IMR-90 (cell line): ENCODE measurements at regions not wholly inside any gene's neighbourhood (a gene's known extent, or its start where the extent isn't known, plus 50 kb on each side); places are given as distances from the start of the nearest gene placed in this dataset.
A peak's percentile ranks its signal among the peaks of the same experiment; 100 is the strongest.

ENCODE experiments used
- ATAC-seq: fragments of 200-7000 bp; cut with Tn5 transposase; 2 replicates; pipeline ENCODE4 v1.9.1; 2020; ENCODE audit warnings: low read depth, mild to moderate bottlenecking, moderate library complexity
- BruUV-seq: library from RNA; stranded (reverse); fragments of 400-500 nt; replicated peaks from 2 replicates; lab custom pipeline; 2021; lab: Mats Ljungman, UMichigan
- CTCF ChIA-PET: fragments of 300-600 bp; formaldehyde crosslinking; extraction: SDS; loops from one replicate; lab custom pipeline; 2021; ENCODE audit warnings: antibody characterized with exemption; lab: Yijun Ruan, JAX
- POLR2A ChIA-PET: fragments of 300-600 bp; sonication (Branson Sonifier 250); formaldehyde crosslinking; loops from one replicate; lab custom pipeline; 2022; ENCODE audit warnings: antibody characterized with exemption; ENCODE audit not compliant: unreplicated experiment; lab: Charles Lee
- DNase-seq: peaks from one replicate; pipeline ENCODE4 v3.0.0; 2013
- H2AFZ ChIP-seq: replicated peaks from 2 replicates; pipeline ENCODE3; 2013; ENCODE audit warnings: low read length, mild to moderate bottlenecking; ENCODE audit not compliant: poor library complexity
- H2AK5ac ChIP-seq: 2 replicates; pipeline ENCODE4 v1.6.1; 2013; ENCODE audit warnings: low read depth, low read length, inconsistent platforms
- H2AK9ac ChIP-seq: replicated peaks from 2 replicates; pipeline ENCODE3; 2013; ENCODE audit warnings: mild to moderate bottlenecking, low read depth, low read length, moderate library complexity; ENCODE audit not compliant: poor library complexity
- H2BK120ac ChIP-seq: 2 replicates; pipeline ENCODE4 v1.6.1; 2013; ENCODE audit warnings: low read depth, low read length, inconsistent platforms
- H2BK15ac ChIP-seq: 3 replicates; pipeline ENCODE4 v1.6.1; 2013; ENCODE audit warnings: low read depth, low read length, inconsistent platforms
- H2BK20ac ChIP-seq: 2 replicates; pipeline ENCODE4 v1.6.1; 2013; ENCODE audit warnings: low read depth, mild to moderate bottlenecking, inconsistent platforms, low read length, moderate library complexity
- H2BK5ac ChIP-seq: 2 replicates; pipeline ENCODE4 v1.6.1; 2013; ENCODE audit warnings: mild to moderate bottlenecking, low read depth, low read length, inconsistent platforms; ENCODE audit not compliant: poor library complexity, severe bottlenecking
- H3K14ac ChIP-seq: replicated peaks from 2 replicates; pipeline ENCODE4 v1.6.1; 2013; ENCODE audit warnings: low read depth, low read length, inconsistent platforms
- H3K18ac ChIP-seq: 2 replicates; pipeline ENCODE4 v1.6.1; 2013; ENCODE audit warnings: low read depth, low read length, control low read depth
- H3K23ac ChIP-seq: 2 replicates; pipeline ENCODE4 v1.6.1; 2013; ENCODE audit warnings: low read depth, low read length, inconsistent platforms
- H3K27ac ChIP-seq: 2 replicates; pipeline ENCODE4 v1.5.1; 2013; ENCODE audit warnings: mild to moderate bottlenecking, control low read depth, low read length; ENCODE audit not compliant: insufficient read depth
- H3K27me3 ChIP-seq: 2 replicates; pipeline ENCODE4 v1.6.1; 2013; ENCODE audit warnings: low read length; ENCODE audit not compliant: control insufficient read depth, insufficient read depth
- H3K36me3 ChIP-seq: 2 replicates; pipeline ENCODE4 v1.6.1; 2013; ENCODE audit warnings: low read length, mixed read lengths; ENCODE audit not compliant: control insufficient read depth, insufficient read depth
- H3K4ac ChIP-seq: 2 replicates; pipeline ENCODE4 v1.6.1; 2013; ENCODE audit warnings: low read depth, low read length, inconsistent platforms
- H3K4me1 ChIP-seq: 2 replicates; pipeline ENCODE4 v1.6.1; 2013; ENCODE audit warnings: low read length, mixed read lengths; ENCODE audit not compliant: control insufficient read depth, insufficient read depth
- H3K4me2 ChIP-seq: 2 replicates; pipeline ENCODE4 v1.6.1; 2013; ENCODE audit warnings: low read depth, mild to moderate bottlenecking, control low read depth, low read length, moderate library complexity
- H3K4me3 ChIP-seq: 2 replicates; pipeline ENCODE4 v1.5.1; 2013; ENCODE audit warnings: low read depth, mild to moderate bottlenecking, control low read depth, low read length, moderate library complexity; ENCODE audit not compliant: insufficient read depth
- H3K56ac ChIP-seq: 2 replicates; pipeline ENCODE4 v1.6.1; 2013; ENCODE audit warnings: low read length, inconsistent platforms; ENCODE audit not compliant: insufficient read depth; ENCODE audit errors: extremely low read depth
- H3K79me1 ChIP-seq, 2 experiments: 2 replicates each; pipeline ENCODE4 v1.6.1; 2013; ENCODE audit warnings: low read length in 2 of 2, inconsistent platforms in 1 of 2, low read depth in 1 of 2
- H3K9ac ChIP-seq: 2 replicates; pipeline ENCODE4 v1.6.1; 2013; ENCODE audit warnings: low read depth, low read length, control low read depth
- H3K9me1 ChIP-seq: 2 replicates; pipeline ENCODE4 v1.6.1; 2013; ENCODE audit warnings: low read length, inconsistent platforms; ENCODE audit not compliant: insufficient read depth
- H3K9me3 ChIP-seq: 2 replicates; pipeline ENCODE4 v1.6.1; 2013; ENCODE audit warnings: low read length; ENCODE audit not compliant: control insufficient read depth, insufficient read depth
- H4K20me1 ChIP-seq: 2 replicates; pipeline ENCODE4 v1.6.1; 2013; ENCODE audit warnings: low read length, inconsistent platforms; ENCODE audit not compliant: insufficient read depth
- H4K5ac ChIP-seq: 2 replicates; pipeline ENCODE4 v1.6.1; 2013; ENCODE audit warnings: mild to moderate bottlenecking, low read depth, low read length, control low read depth
- H4K8ac ChIP-seq, 2 experiments: 2 replicates each; pipeline ENCODE4 v1.6.1; 2013; ENCODE audit warnings: low read depth in 2 of 2, low read length in 2 of 2, control low read depth in 1 of 2, inconsistent platforms in 1 of 2
- H4K91ac ChIP-seq: 2 replicates; pipeline ENCODE4 v1.6.1; 2013; ENCODE audit warnings: low read depth, low read length, inconsistent platforms; ENCODE audit not compliant: insufficient read depth
- CHD1 ChIP-seq: IDR thresholded peaks from 2 replicates; pipeline ENCODE4 v1.6.1; 2012; ENCODE audit warnings: low read depth, low read length, improper control_type of control experiment
- WGBS, 2 experiments: methylation state at CpG; one replicate each; pipeline versions ENCODE4 v1.1.5 to v1.1.7; 2013; ENCODE audit warnings: missing lambda C conversion rate in 2 of 2; ENCODE audit not compliant: insufficient read length in 1 of 2; ENCODE audit errors: extremely low coverage in 2 of 2; 5-methylcytosine and 5-hydroxymethylcytosine counted together
- dilution Hi-C: fragments of 300-500 bp; cut with HindIII; formaldehyde crosslinking; loops from one replicate; pipeline ENCODE4 v1.14.3; 2018; ENCODE audit warnings: low sequenced_read_pairs; ENCODE audit not compliant: unreplicated experiment
- in situ Hi-C: fragments of 300-500 bp; cut with MboI; formaldehyde crosslinking; loops from 3 replicates; pipeline ENCODE4 v1.14.3; 2019; ENCODE audit warnings: low sequenced_read_pairs, inconsistent platforms, mixed read lengths
- intact Hi-C: fragments of 100-400 bp; cut with micrococcal nuclease; formaldehyde crosslinking; loops from 2 replicates; pipeline ENCODE4 v1.10.0; 2022

DNA sequence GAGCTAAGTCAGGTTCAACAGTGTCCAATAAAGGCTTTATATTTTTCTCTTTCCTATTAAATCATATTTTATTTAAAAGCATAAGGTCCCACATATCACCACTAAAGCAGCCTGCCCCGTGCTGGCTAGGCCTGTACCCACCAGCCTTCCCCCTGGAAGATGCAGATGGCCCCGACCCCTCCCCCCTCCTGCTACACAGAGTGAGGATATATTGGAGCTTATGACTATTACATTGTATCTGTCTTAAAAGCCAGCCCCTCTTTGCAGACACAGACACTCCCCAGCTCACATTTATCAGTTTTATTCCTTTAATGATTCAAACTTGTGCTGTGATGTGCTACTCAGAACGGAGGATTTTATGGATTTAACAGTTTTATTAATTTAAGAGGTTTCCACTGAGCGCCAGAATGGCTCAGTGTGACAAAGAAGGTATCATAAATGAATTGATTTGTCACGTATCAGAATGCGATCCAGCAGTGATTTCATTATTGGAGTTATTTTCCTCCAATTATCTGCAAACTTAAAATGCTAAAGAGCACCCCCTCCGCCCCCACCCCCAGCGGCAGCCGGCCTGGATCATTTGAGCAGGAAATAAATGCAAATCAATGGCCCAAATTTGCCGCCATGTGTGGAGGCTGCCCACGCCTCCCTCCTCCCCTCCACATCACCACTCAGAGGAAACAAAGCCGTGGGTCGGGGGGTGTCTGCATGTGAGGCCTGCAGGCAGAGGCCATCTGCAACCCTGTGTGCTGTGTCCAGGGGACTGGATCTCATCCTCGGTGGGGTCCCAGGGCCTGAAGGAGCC is 72.6 kb upstream of the ZMIZ1 start:
- intact Hi-C loops: no loop called here
- H3K4me3 ChIP-seq: no peak overlapping the region
- no TSS peak for BruUV-seq
- no peak overlapping the region for H2BK15ac ChIP-seq
- H3K23ac ChIP-seq: no peak overlapping the region
- no peak overlapping the region for H3K4ac ChIP-seq
- no peak for ATAC-seq
- no peaks in the 10 kb centered on the region for H3K36me3 ChIP-seq
- no peak overlapping the region for H3K18ac ChIP-seq
- dilution Hi-C loops: no loop called here
- H3K9ac ChIP-seq: no peak overlapping the region
- no peaks in the 10 kb centered on the region for H3K79me1 ChIP-seq
- H4K5ac ChIP-seq: no peak overlapping the region
- H3K14ac ChIP-seq: no peak overlapping the region
- no peak overlapping the region for H2AFZ ChIP-seq
- WGBS, 2 experiments: 100% methylated on average over 1 of the region's 14 CpGs; no CpG with 5 or more reads in 1 of the 2 experiments
- H2AK5ac ChIP-seq: peak overlapping the region; percentile 23; the same call in 1 of the 2 replicates
- TF ChIP-seq CHD1: no peak
- ChIA-PET POLR2A (no interaction called here), CTCF (interaction anchor here (0.6 kb wide), 1 partner anchor 167 kb away, joined by 4 read pairs; no protein-coding TSS in a partner anchor)
- H3K9me1 ChIP-seq: 0 out of 2 replicates have a peak, but pooled peaks cover 8% of the 10 kb centered on the region
- no peak for DNase-seq
- H3K4me1 ChIP-seq: peaks cover 10% of the 10 kb centered on the region; the same call in 1 of the 2 replicates
- peaks cover 7% of the 10 kb centered on the region for H3K27me3 ChIP-seq
- no peaks in the 10 kb centered on the region for H4K20me1 ChIP-seq
- H2BK5ac ChIP-seq: no peak overlapping the region
- no peaks in the 10 kb centered on the region for H3K9me3 ChIP-seq
- no peak overlapping the region for H4K8ac ChIP-seq
- H3K27ac ChIP-seq: no peak overlapping the region
- no peak overlapping the region for H3K56ac ChIP-seq
- no peak overlapping the region for H2AK9ac ChIP-seq
- no peak overlapping the region for H3K4me2 ChIP-seq
- H4K91ac ChIP-seq: no peak overlapping the region
- no peak overlapping the region for H2BK120ac ChIP-seq
- in situ Hi-C loops: no loop called here
- no peak overlapping the region for H2BK20ac ChIP-seq
